HEK293T (cell line): ENCODE measurements at regions not wholly inside any gene's neighbourhood (a gene's known extent, or its start where the extent isn't known, plus 50 kb on each side); places are given as distances from the start of the nearest gene placed in this dataset.
"Not testable (repeated sequence)": the region's sequence is repeated elsewhere in the genome, so short reads cannot be mapped to it uniquely, and the experiment has no call there.

Source experiments
- CTCF ChIA-PET: fragments of 350-600 bp; formaldehyde crosslinking; extraction: SDS; loops from one replicate; lab custom pipeline; 2021; ENCODE audit warnings: antibody characterized with exemption, inconsistent platforms; lab: Yijun Ruan, JAX
- POLR2A ChIA-PET: fragments of 350-600 bp; formaldehyde crosslinking; extraction: SDS; loops from one replicate; lab custom pipeline; 2020; ENCODE audit warnings: antibody characterized with exemption, inconsistent platforms; lab: Yijun Ruan, JAX
- DNase-seq: peaks from one replicate; pipeline ENCODE4 v3.0.0; 2012; ENCODE audit warnings: mixed read lengths; ENCODE audit errors: extremely low spot score
- ARNT ChIP-seq: fragments of 450-650 bp; IDR thresholded peaks from 2 replicates; pipeline ENCODE4 v1.6.1; 2017; ENCODE audit warnings: mild to moderate bottlenecking
- BHLHE40 ChIP-seq: fragments of 450-650 bp; IDR thresholded peaks from 2 replicates; pipeline ENCODE4 v1.6.1; 2016; ENCODE audit warnings: mild to moderate bottlenecking, moderate library complexity, borderline replicate concordance
- CTBP1 ChIP-seq: fragments of 450-650 bp; IDR thresholded peaks from 2 replicates; pipeline ENCODE4 v1.6.1; 2016; ENCODE audit warnings: borderline replicate concordance
- ELF4 ChIP-seq: fragments of 450-650 bp; IDR thresholded peaks from 2 replicates; pipeline ENCODE4 v1.6.1; 2017; ENCODE audit warnings: antibody characterized with exemption
- FOXA1 ChIP-seq: fragments of 450-650 bp; IDR thresholded peaks from 2 replicates; pipeline ENCODE4 v1.6.1; 2016; ENCODE audit warnings: mild to moderate bottlenecking
- FOXK2 ChIP-seq: fragments of 450-650 bp; IDR thresholded peaks from 2 replicates; pipeline ENCODE4 v1.6.1; 2016; ENCODE audit warnings: mild to moderate bottlenecking
- FOXM1 ChIP-seq: fragments of 450-650 bp; IDR thresholded peaks from 2 replicates; pipeline ENCODE4 v1.6.1; 2017; ENCODE audit warnings: mild to moderate bottlenecking, borderline replicate concordance
- HDGF ChIP-seq: fragments of 450-650 bp; IDR thresholded peaks from 2 replicates; pipeline ENCODE4 v1.6.1; 2017; ENCODE audit warnings: antibody characterized with exemption, borderline replicate concordance
- L3MBTL2 ChIP-seq: fragments of 450-650 bp; conservative IDR thresholded peaks from 2 replicates; pipeline ENCODE4 v1.6.1; 2016; ENCODE audit warnings: mild to moderate bottlenecking
- LEF1 ChIP-seq: fragments of 450-650 bp; IDR thresholded peaks from 2 replicates; pipeline ENCODE4 v1.6.1; 2017; ENCODE audit warnings: mild to moderate bottlenecking, borderline replicate concordance
- NFRKB ChIP-seq: fragments of 450-650 bp; IDR thresholded peaks from 2 replicates; pipeline ENCODE4 v1.6.1; 2016; ENCODE audit warnings: mild to moderate bottlenecking, moderate library complexity
- SP1 ChIP-seq: fragments of 450-650 bp; IDR thresholded peaks from 2 replicates; pipeline ENCODE4 v1.6.1; 2017
- SUZ12 ChIP-seq: fragments of 450-650 bp; IDR thresholded peaks from 2 replicates; pipeline ENCODE4 v1.6.1; 2016; ENCODE audit warnings: mild to moderate bottlenecking
- TARDBP ChIP-seq: fragments of 450-650 bp; IDR thresholded peaks from 2 replicates; pipeline ENCODE4 v1.6.1; 2016
- ZNF384 ChIP-seq: fragments of 450-650 bp; IDR thresholded peaks from 2 replicates; pipeline ENCODE4 v1.6.1; 2016
- TF ChIP-seq, protein P1 (sequence below): fragments of 450-650 bp; IDR thresholded peaks from 2 replicates; pipeline ENCODE4 v1.6.1; 2016

DNA sequence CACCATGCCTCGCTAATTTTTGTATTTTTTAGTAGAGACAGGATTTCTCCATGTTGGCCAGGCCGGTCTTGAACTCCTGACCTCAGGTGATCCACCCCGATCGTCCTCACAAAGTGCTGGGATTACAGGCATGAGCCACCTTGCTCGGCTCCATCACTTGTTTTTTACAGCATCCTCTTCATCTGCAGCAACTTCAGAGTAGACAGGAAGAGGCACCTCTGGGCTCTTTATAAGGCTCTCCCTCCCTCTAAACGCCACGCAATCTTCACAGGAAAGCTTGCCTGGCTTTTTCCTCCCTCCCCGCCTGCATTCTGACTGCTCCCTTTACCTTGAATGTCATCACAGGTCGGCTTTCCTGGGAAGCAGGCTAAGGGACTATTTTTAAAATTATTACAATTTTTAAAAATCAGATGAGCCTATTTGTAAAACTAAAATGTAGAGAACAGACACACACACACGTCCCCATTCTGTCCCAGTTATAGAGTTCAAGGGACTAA is 111.5 kb upstream of the LDB2 start:
- TF ChIP-seq LEF1, result no peak
- no peak for TF ChIP-seq NFRKB
- no peak for TF ChIP-seq ARNT
- no peak for TF ChIP-seq CTBP1
- no peak for TF ChIP-seq ZNF384
- TF ChIP-seq FOXM1, result no peak
- ChIA-PET CTCF (no interaction called here), POLR2A (no interaction called here)
- no peak for DNase-seq

GRCh38 chr4:17008834-17009345 is 110.4 kb upstream of the LDB2 start:
- DNase-seq, result no peak
- TF ChIP-seq FOXK2 (no peak), FOXM1 (no peak), TARDBP (no peak)
- ChIA-PET CTCF (interaction anchor here (0.8 kb wide), 1 partner anchor 315 kb away, joined by 3 read pairs; no protein-coding TSS in a partner anchor), POLR2A (no interaction called here)

- CTCF ChIA-PET, DNase-seq, POLR2A ChIA-PET: not testable (repeated sequence)
Observed at GRCh38 chr4:17003606-17004392, 105.4 kb upstream of the LDB2 start.

DNA sequence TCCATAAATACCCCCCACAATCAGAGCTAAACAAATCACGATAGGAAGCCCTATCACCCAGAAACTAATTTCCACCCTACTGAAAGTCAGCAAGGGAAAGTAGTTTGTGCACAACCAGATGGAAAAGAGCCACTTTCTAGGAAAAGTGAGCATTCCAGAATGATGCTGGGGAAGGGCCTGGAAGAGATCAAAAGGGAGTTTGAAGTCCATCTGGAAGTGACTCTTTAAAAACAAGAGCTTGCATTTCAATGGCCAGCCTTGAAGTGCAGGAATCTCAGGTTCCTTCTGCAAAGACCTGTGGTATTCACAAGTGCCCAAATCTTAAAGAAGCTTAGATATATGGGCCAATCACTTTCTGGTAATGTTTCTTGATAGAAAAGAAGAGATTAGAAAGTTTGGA is 97.0 kb upstream of the LDB2 start:
- POLR2A ChIA-PET, result no interaction called here
- CTCF ChIA-PET, result no interaction called here
- no peak for DNase-seq
- no peak for TF ChIP-seq FOXM1
- no peak for TF ChIP-seq ELF4
- TF ChIP-seq SUZ12, result no peak
- no peak for TF ChIP-seq BHLHE40
- no peak for TF ChIP-seq CTBP1
- TF ChIP-seq ZNF384, result no peak
- TF ChIP-seq FOXA1, result no peak
- no peak for TF ChIP-seq FOXK2
- no peak for TF ChIP-seq L3MBTL2
- no peak for TF ChIP-seq ARNT
- TF ChIP-seq NFRKB, result no peak
- no peak for TF ChIP-seq HDGF
- no peak for TF ChIP-seq TARDBP

DNA sequence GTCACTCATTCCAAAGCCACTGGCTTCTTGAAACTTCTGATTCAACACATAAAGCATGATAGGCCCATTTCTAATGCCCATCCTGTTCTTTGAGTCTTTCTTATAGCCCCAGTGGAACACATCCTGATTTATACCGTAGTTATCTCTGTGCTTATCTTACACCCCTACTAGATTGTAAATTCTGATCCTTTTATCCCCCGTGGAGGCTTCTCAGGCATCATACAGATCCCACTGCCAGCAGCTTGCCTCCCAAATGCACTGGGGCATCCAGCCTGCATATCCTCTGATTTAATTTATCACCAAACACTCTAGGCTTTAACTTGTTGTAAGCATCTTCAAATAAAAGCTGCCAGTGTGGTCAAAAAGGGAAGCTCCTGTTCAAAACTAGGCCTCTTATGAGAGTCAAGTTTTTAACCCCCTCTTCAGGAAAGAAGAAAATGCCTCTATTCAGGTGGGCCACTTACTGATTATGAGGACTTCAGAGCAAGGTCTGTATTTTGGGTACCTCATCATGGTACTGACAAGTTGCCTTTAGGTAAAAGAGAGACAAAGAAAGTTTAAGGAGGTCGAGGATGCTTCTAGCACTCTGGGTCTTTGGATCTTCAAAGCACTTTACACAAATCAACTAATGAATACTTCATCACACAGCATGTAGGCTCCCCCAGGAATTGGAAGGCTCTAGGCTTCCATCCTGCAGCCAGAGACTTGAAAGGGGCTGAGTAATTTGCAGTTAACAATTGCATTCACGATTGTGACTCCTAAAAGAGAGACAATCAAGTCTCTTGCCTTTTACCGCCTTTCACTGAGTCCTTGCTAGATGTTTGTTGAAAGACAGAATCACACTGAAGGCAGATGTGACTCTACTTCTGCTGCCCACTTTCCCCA is 95.8 kb upstream of the LDB2 start:
- TF ChIP-seq TARDBP, result no peak
- TF ChIP-seq SUZ12, result no peak
- TF ChIP-seq ARNT, result no peak
- TF ChIP-seq L3MBTL2, result no peak
- TF ChIP-seq NFRKB, result no peak
- no peak for TF ChIP-seq FOXA1
- TF ChIP-seq CTBP1, result no peak
- no peak for TF ChIP-seq BHLHE40
- TF ChIP-seq SP1, result no peak
- no peak for TF ChIP-seq LEF1
- no peak for TF ChIP-seq ZNF384
- TF ChIP-seq HDGF, result no peak
- no peak for TF ChIP-seq FOXM1
- TF ChIP-seq, protein P1, sequence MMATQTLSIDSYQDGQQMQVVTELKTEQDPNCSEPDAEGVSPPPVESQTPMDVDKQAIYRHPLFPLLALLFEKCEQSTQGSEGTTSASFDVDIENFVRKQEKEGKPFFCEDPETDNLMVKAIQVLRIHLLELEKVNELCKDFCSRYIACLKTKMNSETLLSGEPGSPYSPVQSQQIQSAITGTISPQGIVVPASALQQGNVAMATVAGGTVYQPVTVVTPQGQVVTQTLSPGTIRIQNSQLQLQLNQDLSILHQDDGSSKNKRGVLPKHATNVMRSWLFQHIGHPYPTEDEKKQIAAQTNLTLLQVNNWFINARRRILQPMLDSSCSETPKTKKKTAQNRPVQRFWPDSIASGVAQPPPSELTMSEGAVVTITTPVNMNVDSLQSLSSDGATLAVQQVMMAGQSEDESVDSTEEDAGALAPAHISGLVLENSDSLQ, result no peak
- TF ChIP-seq ELF4, result no peak
- no peak for TF ChIP-seq FOXK2
- POLR2A ChIA-PET, result no interaction called here
- CTCF ChIA-PET, result no interaction called here
- no peak for DNase-seq

GRCh38 chr4:16992566-16993225 is 94.3 kb upstream of the LDB2 start:
- DNase-seq, result no peak
- ChIA-PET POLR2A (no interaction called here), CTCF (no interaction called here)
- TF ChIP-seq, protein P1, result no peak
- no peak for TF ChIP-seq CTBP1
- TF ChIP-seq ARNT, result no peak
- no peak for TF ChIP-seq FOXK2
- no peak for TF ChIP-seq ELF4
- TF ChIP-seq LEF1, result no peak

DNA sequence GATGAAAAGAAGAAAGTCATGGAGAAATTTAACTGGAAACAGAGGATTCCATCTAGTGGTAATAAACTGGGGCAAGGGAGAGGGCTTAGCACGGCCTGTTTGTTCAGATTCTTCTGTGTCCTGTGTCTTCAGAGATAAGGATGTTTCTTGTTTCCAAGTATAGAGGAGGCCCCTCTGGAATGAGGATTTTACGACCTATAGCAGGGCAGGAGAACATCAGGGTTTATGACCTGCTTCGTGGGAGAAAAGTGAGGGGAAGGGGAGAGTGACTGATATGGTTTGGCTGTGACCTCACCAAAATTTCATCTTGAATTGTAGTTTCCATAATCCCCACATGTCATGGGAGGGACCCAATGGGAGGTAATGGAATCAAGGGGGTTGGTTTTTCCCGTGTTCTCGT is 93.0 kb upstream of the LDB2 start:
- TF ChIP-seq HDGF (no peak), NFRKB (no peak), SUZ12 (no peak), L3MBTL2 (no peak), FOXA1 (no peak), BHLHE40 (no peak), LEF1 (no peak), ELF4 (no peak), ZNF384 (no peak), TARDBP (no peak), CTBP1 (no peak), FOXK2 (no peak), ARNT (no peak)
- POLR2A ChIA-PET, result no interaction called here
- DNase-seq, result no peak
- CTCF ChIA-PET, result no interaction called here
